NB4 (cell line): ENCODE measurements at regions not wholly inside any gene's neighbourhood (a gene's known extent, or its start where the extent isn't known, plus 50 kb on each side); places are given as distances from the start of the nearest gene placed in this dataset.

Source experiments
- MAX ChIP-seq: IDR thresholded peaks from 2 replicates; pipeline ENCODE4 v1.6.1; 2011; ENCODE audit warnings: low read depth, low read length
- TF ChIP-seq, protein P1 (sequence below): IDR thresholded peaks from one replicate; pipeline ENCODE4 v1.5.1; 2012; ENCODE audit warnings: low read depth, low read length

DNA sequence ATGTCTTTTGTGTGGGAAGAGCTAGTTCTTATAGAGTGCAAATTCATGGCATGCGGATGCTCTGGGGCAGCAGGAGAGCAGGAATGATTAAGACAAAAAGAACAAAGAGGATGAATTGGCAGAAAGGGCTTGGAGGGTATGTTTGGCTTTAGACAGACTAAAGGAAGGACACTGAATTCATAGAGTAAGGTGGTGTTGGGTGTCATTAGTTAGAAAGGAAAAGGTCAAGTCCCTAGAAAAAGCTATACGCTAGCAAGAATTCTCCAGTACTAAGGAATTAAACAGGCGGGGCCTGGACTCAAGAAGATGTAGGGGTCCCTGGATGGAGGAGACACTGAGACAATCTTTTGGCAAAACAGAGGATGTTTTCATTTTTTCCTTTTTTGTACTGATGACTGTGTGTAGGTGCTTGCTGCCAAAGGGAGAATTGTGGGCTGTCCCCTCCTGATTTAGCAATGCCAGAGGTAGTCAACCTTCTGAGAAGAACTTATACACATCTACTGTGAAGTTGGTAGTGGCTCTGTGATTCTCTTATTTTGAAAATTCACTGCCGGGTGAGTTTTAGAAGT, 391.0 kb downstream of the SPRY1 start:
- TF ChIP-seq MAX: no peak
- TF ChIP-seq, protein P1, sequence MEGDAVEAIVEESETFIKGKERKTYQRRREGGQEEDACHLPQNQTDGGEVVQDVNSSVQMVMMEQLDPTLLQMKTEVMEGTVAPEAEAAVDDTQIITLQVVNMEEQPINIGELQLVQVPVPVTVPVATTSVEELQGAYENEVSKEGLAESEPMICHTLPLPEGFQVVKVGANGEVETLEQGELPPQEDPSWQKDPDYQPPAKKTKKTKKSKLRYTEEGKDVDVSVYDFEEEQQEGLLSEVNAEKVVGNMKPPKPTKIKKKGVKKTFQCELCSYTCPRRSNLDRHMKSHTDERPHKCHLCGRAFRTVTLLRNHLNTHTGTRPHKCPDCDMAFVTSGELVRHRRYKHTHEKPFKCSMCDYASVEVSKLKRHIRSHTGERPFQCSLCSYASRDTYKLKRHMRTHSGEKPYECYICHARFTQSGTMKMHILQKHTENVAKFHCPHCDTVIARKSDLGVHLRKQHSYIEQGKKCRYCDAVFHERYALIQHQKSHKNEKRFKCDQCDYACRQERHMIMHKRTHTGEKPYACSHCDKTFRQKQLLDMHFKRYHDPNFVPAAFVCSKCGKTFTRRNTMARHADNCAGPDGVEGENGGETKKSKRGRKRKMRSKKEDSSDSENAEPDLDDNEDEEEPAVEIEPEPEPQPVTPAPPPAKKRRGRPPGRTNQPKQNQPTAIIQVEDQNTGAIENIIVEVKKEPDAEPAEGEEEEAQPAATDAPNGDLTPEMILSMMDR: no peak
